Neural cell (in vitro differentiated cells): ENCODE measurements at regions not wholly inside any gene's neighbourhood (a gene's known extent, or its start where the extent isn't known, plus 50 kb on each side); places are given as distances from the start of the nearest gene placed in this dataset.

Experiments
- H2AFZ ChIP-seq: fragments of 200-600, 300-800 bp; sonication (generic), shearing (Covaris generic); 2 replicates; pipeline ENCODE4 v1.6.0; 2014; ENCODE audit warnings: low read depth, mild to moderate bottlenecking, antibody characterized with exemption, low read length, moderate library complexity
- H3F3A ChIP-seq: fragments of 200-600 bp; shearing (Covaris generic); 2 replicates; pipeline ENCODE4 v1.6.1; 2016; ENCODE audit warnings: mild to moderate bottlenecking, moderate library complexity, mixed read lengths, antibody characterized with exemption, low read length; ENCODE audit not compliant: insufficient read depth, poor library complexity, severe bottlenecking
- H3K27ac ChIP-seq: fragments of 200-600, 300-800 bp; sonication (generic), shearing (Covaris generic); 2 replicates; pipeline ENCODE4 v1.5.1; 2014; ENCODE audit warnings: mild to moderate bottlenecking, low read length, moderate library complexity
- H3K27me3 ChIP-seq: fragments of 300-800, 200-600 bp; sonication (generic), shearing (Covaris generic); 2 replicates; pipeline ENCODE4 v1.6.0; 2014; ENCODE audit warnings: mild to moderate bottlenecking, low read depth, low read length, moderate library complexity; ENCODE audit not compliant: insufficient read depth
- H3K36me3 ChIP-seq: fragments of 300-800, 200-600 bp; sonication (generic), shearing (Covaris generic); 2 replicates; pipeline ENCODE4 v1.5.1; 2014; ENCODE audit warnings: mild to moderate bottlenecking, antibody characterized with exemption, low read length, moderate library complexity; ENCODE audit not compliant: insufficient read depth
- H3K4me2 ChIP-seq: fragments of 300-800, 200-600 bp; sonication (generic), shearing (Covaris generic); 2 replicates; pipeline ENCODE4 v1.6.0; 2014; ENCODE audit warnings: mild to moderate bottlenecking, low read length
- H3K4me3 ChIP-seq: fragments of 300-800, 200-600 bp; sonication (generic), shearing (Covaris generic); 2 replicates; pipeline ENCODE4 v1.5.1; 2014; ENCODE audit warnings: mild to moderate bottlenecking, low read length, moderate library complexity
- H3K79me2 ChIP-seq: fragments of 200-600 bp; shearing (Covaris generic); replicated peaks from 2 replicates; pipeline ENCODE4 v1.6.0; 2014; ENCODE audit warnings: mild to moderate bottlenecking, low read length, moderate library complexity; ENCODE audit not compliant: insufficient read depth
- H3K9ac ChIP-seq: fragments of 300-800, 200-600 bp; sonication (generic), shearing (Covaris generic); 2 replicates; pipeline ENCODE4 v1.6.1; 2016; ENCODE audit warnings: mild to moderate bottlenecking, low read length, mixed read lengths
- H3K9me2 ChIP-seq: fragments of 200-600 bp; shearing (Covaris generic); 2 replicates; pipeline ENCODE4 v1.6.1; 2016; ENCODE audit warnings: mild to moderate bottlenecking, low read length, mixed read lengths; ENCODE audit not compliant: insufficient read depth
- H3K9me3 ChIP-seq: fragments of 200-600, 300-800 bp; sonication (generic), shearing (Covaris generic); 2 replicates; pipeline ENCODE4 v1.6.1; 2016; ENCODE audit warnings: mild to moderate bottlenecking, mixed run types, low read length, moderate library complexity, mixed read lengths
- H4K20me1 ChIP-seq: fragments of 200-600 bp; shearing (Covaris generic); 2 replicates; pipeline ENCODE4 v1.6.1; 2016; ENCODE audit warnings: mild to moderate bottlenecking, mixed run types; ENCODE audit not compliant: insufficient read depth
- CTCF ChIP-seq: fragments of 450-650 bp; IDR thresholded peaks from 2 replicates; pipeline ENCODE4 v1.5.1; 2014; ENCODE audit warnings: antibody characterized with exemption, mild to moderate bottlenecking, moderate library complexity; ENCODE audit not compliant: poor library complexity, severe bottlenecking
- EP300 ChIP-seq: fragments of 450-650 bp; conservative IDR thresholded peaks from 2 replicates; pipeline ENCODE4 v1.6.1; 2014; ENCODE audit warnings: antibody characterized with exemption, mild to moderate bottlenecking, moderate library complexity; ENCODE audit not compliant: poor library complexity, severe bottlenecking
- EZH2 ChIP-seq: fragments of 200-600, 300-800 bp; shearing (Covaris generic), sonication (generic); IDR thresholded peaks from 2 replicates; pipeline ENCODE4 v1.6.1; 2014; ENCODE audit warnings: antibody characterized with exemption, low read length, borderline replicate concordance, mild to moderate bottlenecking; ENCODE audit not compliant: insufficient read depth, poor library complexity, severe bottlenecking
- POLR2AphosphoS5 ChIP-seq: IDR thresholded peaks from 2 replicates; pipeline ENCODE4 v1.6.1; 2012
- RAD21 ChIP-seq: fragments of 450-650 bp; conservative IDR thresholded peaks from 2 replicates; pipeline ENCODE4 v1.6.1; 2014; ENCODE audit warnings: antibody characterized with exemption, mild to moderate bottlenecking, moderate library complexity
- REST ChIP-seq: IDR thresholded peaks from 2 replicates; pipeline ENCODE4 v1.6.1; 2012; ENCODE audit warnings: borderline replicate concordance
- SMC3 ChIP-seq: fragments of 450-650 bp; conservative IDR thresholded peaks from 2 replicates; pipeline ENCODE4 v1.6.1; 2014; ENCODE audit warnings: antibody characterized with exemption, mild to moderate bottlenecking, moderate library complexity; ENCODE audit not compliant: poor library complexity
- TAF1 ChIP-seq: IDR thresholded peaks from 2 replicates; pipeline ENCODE4 v1.6.1; 2012; ENCODE audit warnings: low read depth

GRCh38 chr5:106865279-106865678 is 805.5 kb downstream of the EFNA5 start:
- TF ChIP-seq CTCF, result no peak
- no peak for TF ChIP-seq RAD21
- TF ChIP-seq EZH2, result no peak
- TF ChIP-seq EP300, result no peak
- no peak for TF ChIP-seq SMC3
- no peak for TF ChIP-seq POLR2AphosphoS5
- no peak for TF ChIP-seq TAF1
- no peak for TF ChIP-seq REST
- H3K79me2 ChIP-seq, result no peaks in the 10 kb centered on the region
- H3K36me3 ChIP-seq, result no peaks in the 10 kb centered on the region
- no peak overlapping the region for H3K4me2 ChIP-seq
- no peaks in the 10 kb centered on the region for H3K9me3 ChIP-seq
- H3K9me2 ChIP-seq, result no peaks in the 10 kb centered on the region
- no peak overlapping the region for H3K9ac ChIP-seq
- H2AFZ ChIP-seq, result no peak overlapping the region
- H3K27me3 ChIP-seq, result no peaks in the 10 kb centered on the region
- no peak overlapping the region for H3K4me3 ChIP-seq
- H3K27ac ChIP-seq, result no peak overlapping the region
- H3F3A ChIP-seq, result no peaks in the 10 kb centered on the region
- no peaks in the 10 kb centered on the region for H4K20me1 ChIP-seq

DNA sequence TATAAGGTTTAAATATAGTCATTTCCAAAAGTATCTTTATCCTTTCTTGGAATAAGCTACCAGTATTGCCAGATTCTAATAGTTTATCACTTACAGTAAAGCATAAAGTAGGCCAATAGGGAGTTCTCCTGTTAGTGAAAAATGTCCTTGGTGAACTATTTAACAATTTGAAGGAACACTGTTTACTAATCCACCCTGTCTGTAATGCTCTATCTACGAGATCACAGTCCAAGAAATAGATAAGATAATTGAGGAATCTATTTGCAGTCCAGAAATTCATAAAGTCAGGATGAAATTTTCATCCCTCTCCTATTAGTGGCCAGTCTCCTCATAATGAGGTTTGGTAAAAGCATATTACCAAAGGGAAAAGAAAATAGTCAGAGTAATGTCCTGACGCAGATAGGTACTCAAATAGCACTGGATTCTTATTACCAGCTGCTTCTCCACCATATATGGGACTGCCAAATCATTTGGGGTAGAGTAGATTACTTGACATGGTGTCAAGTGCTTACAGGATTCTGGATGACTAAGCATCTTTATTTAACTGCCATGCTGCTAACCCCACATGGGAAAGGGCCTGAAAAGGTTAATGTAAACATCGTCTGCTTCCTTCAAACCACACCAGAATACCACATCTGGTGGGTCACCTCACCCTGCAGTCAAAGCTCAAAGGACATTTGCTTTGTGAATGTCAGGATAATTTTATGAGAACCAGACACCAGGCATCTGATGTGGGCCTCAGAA is 808.1 kb downstream of the EFNA5 start:
- no peaks in the 10 kb centered on the region for H3F3A ChIP-seq
- no peaks in the 10 kb centered on the region for H3K79me2 ChIP-seq
- TF ChIP-seq TAF1 (no peak), REST (no peak), RAD21 (no peak)
- H3K9me2 ChIP-seq, result no peaks in the 10 kb centered on the region
- no peaks in the 10 kb centered on the region for H3K36me3 ChIP-seq
- no peak overlapping the region for H3K9ac ChIP-seq
- H4K20me1 ChIP-seq, result no peaks in the 10 kb centered on the region
- H3K4me2 ChIP-seq, result no peak overlapping the region
- H3K27me3 ChIP-seq, result no peaks in the 10 kb centered on the region
- no peaks in the 10 kb centered on the region for H3K9me3 ChIP-seq
- H3K4me3 ChIP-seq, result no peak overlapping the region
- H2AFZ ChIP-seq, result no peak overlapping the region
- H3K27ac ChIP-seq, result no peak overlapping the region
